ENCODE measurements at regions not wholly inside any gene's neighbourhood (a gene's known extent, or its start where the extent isn't known, plus 50 kb on each side); places are given as distances from the start of the nearest gene placed in this dataset.

DNA sequence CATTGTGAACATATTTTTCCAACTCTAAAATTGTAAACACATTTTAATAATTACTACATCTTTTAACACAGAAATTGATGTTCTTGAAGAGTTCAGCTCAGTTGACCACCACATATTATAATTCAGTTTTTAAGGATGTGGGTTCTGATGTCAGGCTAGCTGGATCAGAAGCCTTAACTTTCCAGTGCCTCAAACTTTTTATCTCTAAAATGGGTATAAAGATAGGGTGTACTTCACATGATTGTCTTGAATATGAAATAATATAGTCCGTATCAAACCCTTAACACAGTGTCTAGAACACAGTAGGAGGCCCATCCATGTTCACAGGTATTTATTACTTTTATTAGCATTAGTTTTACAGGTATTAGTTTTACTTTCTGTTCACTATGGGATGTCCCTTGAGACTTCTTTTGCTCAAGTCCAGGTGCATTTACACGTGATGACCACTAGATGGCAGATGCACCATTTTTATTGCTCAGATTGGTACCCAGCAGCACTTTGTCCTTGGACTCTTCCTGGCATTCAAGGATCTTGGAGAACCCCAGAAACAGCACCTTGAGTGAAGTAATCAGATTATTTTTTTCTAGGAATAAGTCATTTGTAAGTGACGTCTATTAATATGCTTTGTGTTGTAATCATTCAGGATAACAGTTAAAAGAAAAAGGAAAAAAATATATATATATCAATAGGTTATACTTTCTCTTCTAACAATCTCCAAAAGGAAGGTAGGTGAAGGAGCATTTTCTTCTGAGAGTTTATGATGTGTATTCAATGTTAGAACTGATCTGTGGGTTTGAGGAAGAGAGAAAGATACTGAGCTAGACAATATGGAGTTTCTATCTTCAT, 580.2 kb downstream of the ETNK1 start:
- no peaks in the 10 kb centered on the region for H3K36me3 ChIP-seq (ENCODE audit: insufficient read depth, low read length)
- no peak overlapping the region for H2AFZ ChIP-seq (ENCODE audit: low read depth, low read length)
- no peaks in the 10 kb centered on the region for H3K4me1 ChIP-seq (ENCODE audit: insufficient read depth, low read length)
- no peaks in the 10 kb centered on the region for H3K27me3 ChIP-seq (ENCODE audit: insufficient read depth, low read length)
- H3K9me3 ChIP-seq (ENCODE audit: low read length): peaks cover 3% of the 10 kb centered on the region
- no peak overlapping the region for H3K4me3 ChIP-seq (ENCODE audit: low read length)

DNA sequence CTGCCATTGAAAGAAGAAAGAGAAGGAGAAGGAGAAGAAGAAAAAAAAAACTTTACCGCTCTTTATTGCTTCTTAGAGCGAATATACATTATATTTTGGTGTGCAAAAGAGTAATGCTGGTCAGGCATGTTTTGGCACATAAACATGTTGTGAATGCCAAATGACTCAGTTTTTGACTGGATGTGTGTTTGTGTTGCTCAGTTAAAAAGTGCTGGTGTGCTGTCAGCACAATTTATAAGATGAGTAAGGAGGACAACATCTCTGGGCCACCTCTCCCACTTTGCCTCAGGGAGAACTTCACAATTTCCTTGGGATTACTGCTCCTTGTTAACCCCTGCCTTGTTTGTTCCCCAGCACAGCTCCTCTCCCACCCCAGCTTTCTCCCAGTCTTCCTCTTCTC, 584.8 kb downstream of the ETNK1 start:
- H3K9me3 ChIP-seq (ENCODE audit: low read length): no peaks in the 10 kb centered on the region
- no peaks in the 10 kb centered on the region for H3K27me3 ChIP-seq (ENCODE audit: insufficient read depth, low read length)
- H3K4me1 ChIP-seq (ENCODE audit: insufficient read depth, low read length): no peaks in the 10 kb centered on the region
- no peak overlapping the region for H3K4me3 ChIP-seq (ENCODE audit: low read length)
- no peak overlapping the region for H2AFZ ChIP-seq (ENCODE audit: low read depth, low read length)
- no peaks in the 10 kb centered on the region for H3K36me3 ChIP-seq (ENCODE audit: insufficient read depth, low read length)

DNA sequence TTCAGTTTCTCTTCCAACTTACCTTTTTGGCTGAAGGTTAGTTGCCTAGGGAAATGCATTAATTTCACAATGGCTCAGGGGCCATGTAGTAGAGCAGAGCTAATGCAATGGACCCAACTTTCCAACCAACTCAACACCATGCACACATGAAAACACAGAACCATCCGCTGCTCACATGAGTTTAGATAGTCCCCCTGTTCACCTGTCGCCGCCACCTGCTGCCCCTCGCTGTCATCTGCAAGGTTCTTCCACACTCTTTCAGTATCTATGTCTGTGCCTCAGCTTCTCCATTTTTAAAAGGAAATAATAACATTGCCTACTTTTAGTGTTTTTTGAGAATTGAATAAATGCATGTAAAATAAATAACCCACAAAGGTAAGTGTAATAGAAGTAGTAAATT, 585.6 kb downstream of the ETNK1 start:
- no peak overlapping the region for H2AFZ ChIP-seq (ENCODE audit: low read depth, low read length)
- no peaks in the 10 kb centered on the region for H3K9me3 ChIP-seq (ENCODE audit: low read length)
- H3K36me3 ChIP-seq (ENCODE audit: insufficient read depth, low read length): no peaks in the 10 kb centered on the region
- H3K4me3 ChIP-seq (ENCODE audit: low read length): no peak overlapping the region
- no peaks in the 10 kb centered on the region for H3K4me1 ChIP-seq (ENCODE audit: insufficient read depth, low read length)
- H3K27me3 ChIP-seq (ENCODE audit: insufficient read depth, low read length): no peaks in the 10 kb centered on the region

DNA sequence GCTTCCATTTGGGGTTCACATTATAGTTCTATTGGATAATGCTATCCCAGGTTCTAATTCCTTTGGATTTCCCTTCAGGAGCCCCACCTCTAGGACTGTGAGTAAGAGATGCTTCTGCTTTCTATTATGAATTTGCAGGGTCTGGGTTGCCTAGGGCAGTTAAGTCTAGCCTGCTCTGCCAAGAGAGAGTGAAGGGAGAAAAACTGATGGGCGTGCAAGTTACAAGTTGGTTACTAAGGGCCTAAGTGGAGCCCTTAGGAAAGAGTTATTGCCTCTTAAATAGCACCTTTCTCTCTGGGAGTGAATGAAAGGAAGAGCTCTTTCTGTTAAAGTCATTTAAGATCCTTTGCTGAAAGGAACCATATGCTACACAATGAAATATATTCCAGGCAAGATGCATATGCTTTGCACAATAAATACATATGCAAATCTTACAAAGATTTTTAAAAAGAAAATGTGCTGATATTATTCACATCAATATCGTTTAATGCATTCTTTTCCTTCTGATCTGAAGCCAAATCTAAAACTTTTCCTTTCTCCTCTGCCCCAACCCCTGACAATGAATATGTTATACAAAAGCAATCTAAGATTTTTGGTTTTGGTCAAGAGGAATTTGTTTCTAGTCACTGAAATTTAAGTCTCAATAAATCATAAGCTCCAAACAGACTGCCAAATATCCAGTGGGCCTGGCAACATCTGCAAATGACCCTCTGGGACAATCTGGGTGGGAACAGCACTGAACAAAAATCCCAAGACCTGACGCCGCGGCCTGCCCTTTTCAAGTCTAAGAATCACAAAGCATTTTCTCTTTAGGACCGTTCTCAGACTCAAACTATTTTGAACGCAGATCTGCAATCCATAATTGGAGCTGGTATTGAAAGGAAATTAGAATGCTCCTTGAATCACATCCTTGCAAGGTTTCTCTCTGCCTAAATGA, 586.7 kb downstream of the ETNK1 start:
- H3K4me1 ChIP-seq (ENCODE audit: insufficient read depth, low read length): no peaks in the 10 kb centered on the region
- no peak overlapping the region for H2AFZ ChIP-seq (ENCODE audit: low read depth, low read length)
- no peaks in the 10 kb centered on the region for H3K9me3 ChIP-seq (ENCODE audit: low read length)
- no peaks in the 10 kb centered on the region for H3K36me3 ChIP-seq (ENCODE audit: insufficient read depth, low read length)
- no peak overlapping the region for H3K4me3 ChIP-seq (ENCODE audit: low read length)
- no peaks in the 10 kb centered on the region for H3K27me3 ChIP-seq (ENCODE audit: insufficient read depth, low read length)

DNA sequence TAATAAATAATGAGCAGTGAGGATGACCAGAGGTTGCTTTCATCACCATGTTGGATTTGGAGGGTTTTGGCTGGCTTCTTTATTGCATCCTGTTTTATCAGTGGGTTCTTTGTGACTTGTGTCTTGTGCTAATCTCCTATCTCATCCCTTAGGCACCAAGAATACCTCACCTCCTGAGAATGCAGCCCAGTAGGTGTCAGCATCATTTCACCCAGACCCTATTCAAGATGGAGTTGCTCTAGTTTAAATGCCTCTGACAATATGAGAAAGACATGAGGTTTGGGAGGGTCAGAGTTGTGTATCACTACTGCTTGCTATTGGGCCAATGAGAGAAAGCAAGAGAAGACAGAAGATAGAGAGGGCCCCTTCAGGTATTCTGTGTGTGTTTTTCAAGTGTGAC, 592.2 kb downstream of the ETNK1 start:
- H2AFZ ChIP-seq (ENCODE audit: low read depth, low read length): no peak overlapping the region
- H3K4me1 ChIP-seq (ENCODE audit: insufficient read depth, low read length): no peaks in the 10 kb centered on the region
- no peaks in the 10 kb centered on the region for H3K9me3 ChIP-seq (ENCODE audit: low read length)
- no peaks in the 10 kb centered on the region for H3K27me3 ChIP-seq (ENCODE audit: insufficient read depth, low read length)
- no peaks in the 10 kb centered on the region for H3K36me3 ChIP-seq (ENCODE audit: insufficient read depth, low read length)
- no peak overlapping the region for H3K4me3 ChIP-seq (ENCODE audit: low read length)

DNA sequence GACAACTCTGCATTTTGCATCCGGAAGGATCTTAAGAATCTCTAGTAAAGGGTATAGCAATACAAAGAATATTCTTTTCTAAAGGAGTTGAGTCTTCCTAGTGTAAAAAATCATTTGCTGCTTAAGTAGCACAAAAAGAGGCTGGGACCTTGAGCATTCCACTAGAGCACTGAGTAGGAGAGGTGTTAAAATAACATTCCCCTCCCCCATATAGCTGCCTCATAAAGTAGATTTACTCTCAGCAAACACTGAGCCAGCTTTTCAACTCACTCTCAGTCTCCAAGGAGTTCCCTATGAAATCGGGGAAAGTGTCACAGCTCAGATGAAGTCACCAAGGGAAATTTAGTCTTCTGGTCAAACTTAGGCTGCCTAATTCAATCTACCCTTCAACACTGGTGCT, 592.7 kb downstream of the ETNK1 start:
- Histone ChIP-seq H2AFZ (ENCODE audit: low read depth, low read length) (no peak overlapping the region), H3K27me3 (ENCODE audit: insufficient read depth, low read length) (no peaks in the 10 kb centered on the region), H3K9me3 (ENCODE audit: low read length) (no peaks in the 10 kb centered on the region), H3K4me3 (ENCODE audit: low read length) (no peak overlapping the region), H3K4me1 (ENCODE audit: insufficient read depth, low read length) (no peaks in the 10 kb centered on the region), H3K36me3 (ENCODE audit: insufficient read depth, low read length) (no peaks in the 10 kb centered on the region)

DNA sequence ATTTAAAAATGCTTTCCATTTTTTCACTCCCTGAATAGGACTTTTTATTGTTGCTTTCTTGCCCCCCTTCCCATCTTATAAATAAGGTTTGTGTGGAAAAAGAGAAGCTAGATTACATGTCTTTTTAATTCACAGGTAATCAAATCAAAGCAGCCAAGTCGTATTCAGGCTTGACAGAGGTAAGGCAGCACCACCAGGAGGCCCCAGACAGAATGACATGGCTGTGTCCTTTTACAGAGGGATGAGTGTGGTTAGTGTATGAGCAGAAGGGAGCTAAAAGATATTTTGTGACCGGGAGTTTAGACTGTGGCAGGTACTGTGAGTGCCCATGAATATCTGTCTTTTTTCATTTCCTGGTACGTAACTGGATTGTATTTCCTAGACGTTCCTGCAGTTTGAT, 596.1 kb downstream of the ETNK1 start:
- H3K9me3 ChIP-seq (ENCODE audit: low read length): no peaks in the 10 kb centered on the region
- H3K4me3 ChIP-seq (ENCODE audit: low read length): no peak overlapping the region
- no peaks in the 10 kb centered on the region for H3K4me1 ChIP-seq (ENCODE audit: insufficient read depth, low read length)
- no peaks in the 10 kb centered on the region for H3K27me3 ChIP-seq (ENCODE audit: insufficient read depth, low read length)
- no peaks in the 10 kb centered on the region for H3K36me3 ChIP-seq (ENCODE audit: insufficient read depth, low read length)
- H2AFZ ChIP-seq (ENCODE audit: low read depth, low read length): no peak overlapping the region

DNA sequence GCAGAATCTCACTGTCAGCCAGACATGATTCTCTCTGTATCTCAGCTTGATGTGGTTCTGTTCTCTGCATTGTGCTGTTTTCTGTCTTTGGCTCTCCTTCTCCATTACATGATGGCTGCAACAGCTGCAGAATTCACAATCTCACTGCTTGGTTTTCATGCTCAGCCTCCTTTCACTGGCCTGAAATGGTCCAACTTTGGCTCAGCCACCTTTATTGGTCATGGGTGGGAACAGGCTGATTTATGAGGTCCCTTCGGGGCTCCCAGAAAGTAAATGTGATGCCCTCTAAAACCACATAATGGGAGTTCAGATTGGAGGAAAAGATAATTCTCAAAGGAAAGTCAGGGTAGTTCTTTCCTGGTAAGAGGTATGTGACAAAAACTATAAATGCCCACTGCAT, 597.0 kb downstream of the ETNK1 start:
- Histone ChIP-seq H3K4me3 (ENCODE audit: low read length) (no peak overlapping the region), H3K27me3 (ENCODE audit: insufficient read depth, low read length) (no peaks in the 10 kb centered on the region), H3K4me1 (ENCODE audit: insufficient read depth, low read length) (no peaks in the 10 kb centered on the region), H3K9me3 (ENCODE audit: low read length) (no peaks in the 10 kb centered on the region), H3K36me3 (ENCODE audit: insufficient read depth, low read length) (no peaks in the 10 kb centered on the region), H2AFZ (ENCODE audit: low read depth, low read length) (no peak overlapping the region)

DNA sequence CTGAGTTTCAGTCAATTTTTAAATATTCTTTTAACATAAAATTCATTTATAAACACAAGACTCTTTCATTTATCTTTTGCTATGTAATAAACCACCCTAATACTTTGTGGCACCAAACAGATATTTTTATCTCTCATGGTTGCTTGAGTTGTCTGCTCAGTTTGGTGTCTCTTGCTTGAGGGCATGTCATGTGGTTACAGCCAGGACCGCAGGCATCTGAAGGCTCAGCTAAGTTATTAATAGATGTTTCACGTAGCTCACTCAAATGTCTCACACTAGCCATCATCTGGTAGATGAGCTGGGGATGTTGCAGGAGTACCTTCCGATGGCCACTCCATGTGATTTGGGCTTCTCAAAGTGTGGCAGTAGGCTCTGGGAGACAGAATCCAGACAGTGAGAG, 597.8 kb downstream of the ETNK1 start:
- H2AFZ ChIP-seq (ENCODE audit: low read depth, low read length): no peak overlapping the region
- no peaks in the 10 kb centered on the region for H3K27me3 ChIP-seq (ENCODE audit: insufficient read depth, low read length)
- H3K36me3 ChIP-seq (ENCODE audit: insufficient read depth, low read length): no peaks in the 10 kb centered on the region
- H3K9me3 ChIP-seq (ENCODE audit: low read length): no peaks in the 10 kb centered on the region
- no peak overlapping the region for H3K4me3 ChIP-seq (ENCODE audit: low read length)
- no peaks in the 10 kb centered on the region for H3K4me1 ChIP-seq (ENCODE audit: insufficient read depth, low read length)

DNA sequence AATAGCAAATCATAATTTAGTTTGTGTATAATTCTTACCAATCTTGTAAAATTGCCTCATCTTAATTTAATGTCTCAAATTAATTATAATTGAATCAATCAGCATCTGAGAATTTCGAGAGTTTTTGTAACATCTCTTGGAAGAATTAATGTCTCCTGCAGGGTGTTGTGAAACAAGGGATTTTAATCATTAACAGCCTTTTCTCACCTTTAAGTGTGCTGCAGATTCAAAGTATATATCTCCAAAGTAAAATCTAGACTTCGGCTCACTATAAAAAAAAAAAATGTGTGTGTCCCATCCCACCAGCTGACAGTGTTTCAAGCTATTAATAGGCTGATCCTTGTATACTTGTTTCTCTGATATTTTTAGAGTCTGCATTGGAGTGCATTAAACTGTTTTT, 603.1 kb downstream of the ETNK1 start:
- H3K4me3 ChIP-seq (ENCODE audit: low read length): no peak overlapping the region
- no peaks in the 10 kb centered on the region for H3K4me1 ChIP-seq (ENCODE audit: insufficient read depth, low read length)
- no peaks in the 10 kb centered on the region for H3K36me3 ChIP-seq (ENCODE audit: insufficient read depth, low read length)
- no peaks in the 10 kb centered on the region for H3K9me3 ChIP-seq (ENCODE audit: low read length)
- no peaks in the 10 kb centered on the region for H3K27me3 ChIP-seq (ENCODE audit: insufficient read depth, low read length)
- H2AFZ ChIP-seq (ENCODE audit: low read depth, low read length): no peak overlapping the region

DNA sequence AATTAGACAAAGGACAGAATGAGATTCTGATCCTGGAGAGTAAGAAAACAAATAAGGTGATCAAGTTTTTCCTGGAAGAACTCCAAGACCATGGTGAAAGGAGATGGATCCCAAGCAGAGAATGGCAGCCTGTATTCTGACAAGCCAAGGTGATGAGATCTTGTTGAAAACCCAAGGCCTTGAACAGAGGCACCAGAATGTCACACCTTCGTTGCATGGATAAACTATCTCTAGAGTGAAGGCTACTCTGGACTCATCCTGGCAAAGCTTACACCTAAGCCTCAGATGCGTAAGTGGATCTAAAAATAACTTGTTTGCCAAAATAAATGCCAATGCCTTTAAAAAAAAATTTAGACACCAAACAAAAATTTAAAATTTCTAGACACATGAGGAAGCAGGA, 605.9 kb downstream of the ETNK1 start:
- Histone ChIP-seq H3K4me3 (ENCODE audit: low read length) (no peak overlapping the region), H3K27me3 (ENCODE audit: insufficient read depth, low read length) (no peaks in the 10 kb centered on the region), H2AFZ (ENCODE audit: low read depth, low read length) (no peak overlapping the region), H3K36me3 (ENCODE audit: insufficient read depth, low read length) (no peaks in the 10 kb centered on the region), H3K4me1 (ENCODE audit: insufficient read depth, low read length) (no peaks in the 10 kb centered on the region), H3K9me3 (ENCODE audit: low read length) (no peaks in the 10 kb centered on the region)

DNA sequence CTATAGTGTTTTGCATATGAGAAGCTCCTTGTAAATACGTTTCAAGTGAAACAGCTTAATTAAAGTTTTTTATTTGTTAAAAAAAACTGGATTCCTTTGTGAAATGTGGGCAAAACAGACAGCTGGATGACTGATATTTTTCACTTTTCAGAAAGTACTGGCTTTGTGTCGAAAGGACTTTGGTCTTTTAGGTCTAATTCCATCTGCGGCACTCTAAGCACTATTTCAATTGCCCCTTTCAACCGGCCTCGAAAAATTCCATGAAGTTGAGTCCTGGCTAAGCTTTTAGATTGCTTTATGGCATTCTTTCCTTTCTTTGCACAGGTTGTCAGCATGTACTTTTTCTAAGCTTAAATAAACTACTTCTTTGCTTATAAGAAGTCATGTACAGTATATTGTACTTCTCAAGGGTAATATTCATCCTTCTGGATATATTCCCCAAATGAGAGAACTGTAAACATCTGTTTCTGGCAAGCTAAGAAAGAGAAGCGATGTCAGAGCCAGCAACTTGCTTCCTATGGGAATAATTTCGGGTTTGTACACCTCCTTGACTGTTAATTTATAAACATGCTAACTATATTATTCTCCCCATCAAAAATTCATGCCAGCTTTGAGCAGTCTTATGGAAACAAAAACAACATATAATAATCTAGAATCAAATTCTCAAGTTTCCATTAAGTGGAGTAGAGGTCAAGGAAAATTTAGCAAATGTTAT, 611.3 kb downstream of the ETNK1 start:
- no peaks in the 10 kb centered on the region for H3K36me3 ChIP-seq (ENCODE audit: insufficient read depth, low read length)
- no peaks in the 10 kb centered on the region for H3K9me3 ChIP-seq (ENCODE audit: low read length)
- no peaks in the 10 kb centered on the region for H3K4me1 ChIP-seq (ENCODE audit: insufficient read depth, low read length)
- H3K4me3 ChIP-seq (ENCODE audit: low read length): no peak overlapping the region
- no peak overlapping the region for H2AFZ ChIP-seq (ENCODE audit: low read depth, low read length)
- H3K27me3 ChIP-seq (ENCODE audit: insufficient read depth, low read length): no peaks in the 10 kb centered on the region

DNA sequence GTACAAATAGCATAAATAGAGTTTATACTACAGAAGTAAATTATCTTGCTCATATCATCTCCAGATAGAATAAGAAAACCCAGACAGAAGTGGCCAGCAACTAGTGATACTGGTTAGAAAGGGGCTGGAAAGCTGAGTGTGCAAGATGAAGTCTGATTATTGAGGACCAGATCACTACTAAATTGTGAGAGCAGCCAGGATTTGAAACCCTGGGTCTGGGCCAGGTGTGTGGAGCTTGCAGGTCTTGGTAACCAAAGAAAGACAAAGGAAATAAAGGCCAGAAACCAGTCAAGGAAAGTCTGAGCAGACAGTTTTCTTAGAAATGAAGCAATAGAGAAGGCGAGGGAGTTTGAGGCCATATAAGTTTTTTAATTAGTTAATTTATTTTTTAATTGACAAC, 611.8 kb downstream of the ETNK1 start:
- Histone ChIP-seq H3K36me3 (ENCODE audit: insufficient read depth, low read length) (no peaks in the 10 kb centered on the region), H3K27me3 (ENCODE audit: insufficient read depth, low read length) (no peaks in the 10 kb centered on the region), H3K4me1 (ENCODE audit: insufficient read depth, low read length) (no peaks in the 10 kb centered on the region)

More for the DNA sequence above, 611.8 kb downstream of the ETNK1 start:
- no peak overlapping the region for H3K4me3 ChIP-seq (ENCODE audit: low read length)
- H3K9me3 ChIP-seq (ENCODE audit: low read length): no peaks in the 10 kb centered on the region
- no peak overlapping the region for H2AFZ ChIP-seq (ENCODE audit: low read depth, low read length)
